SK-N-SH (cell line): ENCODE measurements at regions not wholly inside any gene's neighbourhood (a gene's known extent, or its start where the extent isn't known, plus 50 kb on each side); places are given as distances from the start of the nearest gene placed in this dataset.
"Not testable (repeated sequence)": the region's sequence is repeated elsewhere in the genome, so short reads cannot be mapped to it uniquely, and the experiment has no call there.

Experiments
- CTCF ChIP-seq: fragments of 200-600 bp; sonication (generic); IDR thresholded peaks from 2 replicates; pipeline ENCODE4 v1.6.1; 2017; ENCODE audit warnings: antibody characterized with exemption, mild to moderate bottlenecking, moderate library complexity
- EP300 ChIP-seq, 2 experiments: IDR thresholded peaks; 2 replicates each; pipeline versions ENCODE4 v1.4.0 to v1.6.1; 2012; ENCODE audit warnings: borderline replicate concordance in 1 of 2, low read depth in 1 of 2, low read length in 1 of 2
- FOXM1 ChIP-seq: IDR thresholded peaks from 2 replicates; pipeline ENCODE4 v1.4.0; 2012; ENCODE audit warnings: low read depth, mild to moderate bottlenecking
- GABPA ChIP-seq: IDR thresholded peaks from 2 replicates; pipeline ENCODE4 v1.4.0; 2012; ENCODE audit warnings: low read depth, mild to moderate bottlenecking
- MXI1 ChIP-seq: IDR thresholded peaks from 2 replicates; pipeline ENCODE4 v1.6.1; 2012; ENCODE audit warnings: mild to moderate bottlenecking, low read depth, low read length, improper control_type of control experiment
- NFIC ChIP-seq: IDR thresholded peaks from 2 replicates; pipeline ENCODE4 v1.4.0; 2012; ENCODE audit warnings: borderline replicate concordance
- REST ChIP-seq: IDR thresholded peaks from 2 replicates; pipeline ENCODE4 v1.6.1; 2012; ENCODE audit warnings: mild to moderate bottlenecking, low read depth, low read length, moderate library complexity
- SMC3 ChIP-seq: IDR thresholded peaks from 2 replicates; pipeline ENCODE4 v1.6.1; 2012; ENCODE audit warnings: low read depth, low read length, improper control_type of control experiment
- TEAD4 ChIP-seq: IDR thresholded peaks from 2 replicates; pipeline ENCODE4 v1.4.0; 2012; ENCODE audit warnings: mild to moderate bottlenecking, borderline replicate concordance; ENCODE audit not compliant: insufficient read depth
- USF1 ChIP-seq: IDR thresholded peaks from 2 replicates; pipeline ENCODE4 v1.4.0; 2012; ENCODE audit warnings: low read depth, borderline replicate concordance
- USF2 ChIP-seq: fragments of 150-350 bp; IDR thresholded peaks from 2 replicates; pipeline ENCODE4 v1.6.1; 2017; ENCODE audit warnings: antibody characterized with exemption, low read length, low read depth, borderline replicate concordance
- ZBTB33 ChIP-seq: IDR thresholded peaks from 2 replicates; pipeline ENCODE4 v1.4.0; 2012; ENCODE audit warnings: low read depth, borderline replicate concordance

GRCh38 chr5:177845906-177846305 lies 63.2 kb upstream of the FAM153A start:
- TF ChIP-seq MXI1; USF2; ZBTB33; CTCF; SMC3; REST; FOXM1; TEAD4; USF1; GABPA; NFIC; EP300 (IDR thresholded peaks at IDR 0.05; ENCODE audit: borderline replicate concordance in 1 of 2, low read depth in 1 of 2, low read length in 1 of 2): not testable (repeated sequence)
